Right atrium auricular region (tissue), 2 donors: ENCODE measurements at regions not wholly inside any gene's neighbourhood (a gene's known extent, or its start where the extent isn't known, plus 50 kb on each side); places are given as distances from the start of the nearest gene placed in this dataset.

Source experiments
- DNase-seq: peaks from one replicate; pipeline ENCODE4 v3.0.0-alpha.2; 2019; ENCODE audit warnings: low spot score
- H3K27ac ChIP-seq, 2 donors: fragments of 200-600 bp; sonication (generic); 1 replicate in 1 of 2; 2 replicates in 1 of 2; pipeline ENCODE4 v1.5.1; 2016 to 2019
- H3K27me3 ChIP-seq, 2 donors: fragments of 200-600 bp; sonication (generic); one replicate each; pipeline versions ENCODE4 v1.5.1 to v1.6.0; 2017 to 2019
- H3K36me3 ChIP-seq: fragments of 200-600 bp; sonication (generic); one replicate; pipeline ENCODE4 v1.5.1; 2016
- H3K4me1 ChIP-seq, 2 donors: fragments of 200-600 bp; sonication (generic); one replicate each; pipeline versions ENCODE4 v1.5.1 to v1.6.0; 2017 to 2019
- H3K4me3 ChIP-seq, 2 donors: fragments of 200-600 bp; sonication (generic); 1 replicate in 1 of 2; 2 replicates in 1 of 2; pipeline ENCODE4 v1.5.1; 2017 to 2019; ENCODE audit warnings: mild to moderate bottlenecking in 1 of 2, moderate library complexity in 1 of 2
- H3K9me3 ChIP-seq, 2 donors: fragments of 200-600 bp; sonication (generic); one replicate each; pipeline ENCODE4 v1.5.1; 2019
- CTCF ChIP-seq, 2 donors: fragments of 200-600 bp; sonication (generic); IDR thresholded peaks; one replicate each; pipeline ENCODE4 v1.5.1; 2019; ENCODE audit warnings: antibody characterized with exemption in 2 of 2

- no peaks in the 10 kb centered on the region for H3K36me3 ChIP-seq
These were observed 940.2 kb downstream of the GALC start for GRCh38 chr14:87052646-87053225.

GRCh38 chr14:87050421-87050820, 942.6 kb downstream of the GALC start:
- no peaks in the 10 kb centered on the region for H3K27me3 ChIP-seq
- H3K36me3 ChIP-seq = no peaks in the 10 kb centered on the region
- no peak overlapping the region for H3K4me3 ChIP-seq
- no peak overlapping the region for H3K27ac ChIP-seq
- no peaks in the 10 kb centered on the region for H3K9me3 ChIP-seq
- H3K4me1 ChIP-seq = no peaks in the 10 kb centered on the region
- no peak for TF ChIP-seq CTCF (IDR thresholded peaks at IDR 0.05)
- DNase-seq = no peak

More at GRCh38 chr14:87052646-87053225, 940.2 kb downstream of the GALC start:
- no peaks in the 10 kb centered on the region for H3K27me3 ChIP-seq
- H3K27ac ChIP-seq = no peak overlapping the region
- TF ChIP-seq CTCF (IDR thresholded peaks at IDR 0.05) = no peak
- no peak overlapping the region for H3K4me3 ChIP-seq
- DNase-seq = no peak
- H3K4me1 ChIP-seq = no peaks in the 10 kb centered on the region
- H3K9me3 ChIP-seq = no peaks in the 10 kb centered on the region

- Histone ChIP-seq H3K27ac (no peak overlapping the region), H3K4me1 (no peaks in the 10 kb centered on the region), H3K4me3 (no peak overlapping the region), H3K9me3 (no peaks in the 10 kb centered on the region), H3K36me3 (no peaks in the 10 kb centered on the region), H3K27me3 (no peaks in the 10 kb centered on the region)
- TF ChIP-seq CTCF (IDR thresholded peaks at IDR 0.05) = peak in 1 of 2 donors; percentile 30
- no peak for DNase-seq
These were observed 943.0 kb downstream of the GALC start for GRCh38 chr14:87049950-87050349.

- no peak overlapping the region for H3K27ac ChIP-seq
- DNase-seq = no peak
- H3K4me3 ChIP-seq = no peak overlapping the region
- no peaks in the 10 kb centered on the region for H3K27me3 ChIP-seq
- H3K9me3 ChIP-seq = no peaks in the 10 kb centered on the region
- TF ChIP-seq CTCF (IDR thresholded peaks at IDR 0.05) = no peak
- no peaks in the 10 kb centered on the region for H3K36me3 ChIP-seq
- no peaks in the 10 kb centered on the region for H3K4me1 ChIP-seq
These were observed 946.0 kb downstream of the GALC start for GRCh38 chr14:87046960-87047359.

- Histone ChIP-seq H3K4me3 (no peak overlapping the region), H3K27me3 (no peaks in the 10 kb centered on the region), H3K27ac (no peak overlapping the region), H3K4me1 (no peaks in the 10 kb centered on the region), H3K9me3 (no peaks in the 10 kb centered on the region), H3K36me3 (no peaks in the 10 kb centered on the region)
- no peak for DNase-seq
- no peak for TF ChIP-seq CTCF (IDR thresholded peaks at IDR 0.05)
These were observed 947.0 kb downstream of the GALC start for GRCh38 chr14:87045956-87046355.

- H3K27me3 ChIP-seq = no peaks in the 10 kb centered on the region
- TF ChIP-seq CTCF (IDR thresholded peaks at IDR 0.05) = no peak
- no peaks in the 10 kb centered on the region for H3K4me1 ChIP-seq
- H3K4me3 ChIP-seq = no peak overlapping the region
- DNase-seq = no peak
- H3K27ac ChIP-seq = no peak overlapping the region
- H3K36me3 ChIP-seq = no peaks in the 10 kb centered on the region
- H3K9me3 ChIP-seq = no peaks in the 10 kb centered on the region
These were observed 947.7 kb downstream of the GALC start for GRCh38 chr14:87045246-87045645.
